Keratinocyte (primary cell): ENCODE measurements at regions not wholly inside any gene's neighbourhood (a gene's known extent, or its start where the extent isn't known, plus 50 kb on each side); places are given as distances from the start of the nearest gene placed in this dataset.

Source experiments
- DNase-seq: peaks from one replicate; pipeline ENCODE4 v3.0.0-alpha.2; 2011; ENCODE audit warnings: low read depth, missing footprints, low spot score
- FAIRE-seq: peaks from 2 replicates; lab custom pipeline; 2011; peaks lifted over from hg19 to GRCh38; lab: Jason Lieb, UNC
- H2AFZ ChIP-seq: 2 replicates; pipeline ENCODE4 v1.6.0; 2012; ENCODE audit warnings: low read length, control low read depth, inconsistent platforms; ENCODE audit not compliant: control insufficient read depth
- H3K27ac ChIP-seq: 2 replicates; pipeline ENCODE4 v1.5.1; 2011; ENCODE audit warnings: low read length; ENCODE audit not compliant: control insufficient read depth, insufficient read depth
- H3K27me3 ChIP-seq: 3 replicates; pipeline ENCODE4 v1.6.0; 2011; ENCODE audit warnings: low read length; ENCODE audit not compliant: control insufficient read depth, insufficient read depth; ENCODE audit errors: extremely low read depth
- H3K36me3 ChIP-seq, 2 experiments: 2 replicates in 1 of 2; 3 replicates in 1 of 2; pipeline ENCODE4 v1.5.1; 2011; ENCODE audit warnings: low read length in 2 of 2, mild to moderate bottlenecking in 1 of 2; ENCODE audit not compliant: control insufficient read depth in 2 of 2, insufficient read depth in 2 of 2; ENCODE audit errors: extremely low read depth in 1 of 2
- H3K4me1 ChIP-seq: 3 replicates; pipeline ENCODE4 v1.5.1; 2011; ENCODE audit warnings: low read length; ENCODE audit not compliant: control insufficient read depth, insufficient read depth; ENCODE audit errors: extremely low read depth
- H3K4me2 ChIP-seq: 3 replicates; pipeline ENCODE4 v1.6.0; 2011; ENCODE audit warnings: low read depth, low read length; ENCODE audit not compliant: control insufficient read depth, insufficient read depth; ENCODE audit errors: extremely low read depth
- H3K4me3 ChIP-seq, 3 experiments: fragments of 200-600 bp in 1 of 3; sonication (generic) in 1 of 3; 2 replicates in 2 of 3; 3 replicates in 1 of 3; pipeline ENCODE4 v1.5.1; 2011 to 2016; ENCODE audit warnings: low read length in 3 of 3, mild to moderate bottlenecking in 3 of 3, control low read depth in 2 of 3, inconsistent platforms in 1 of 3, low read depth in 1 of 3, mixed read lengths in 1 of 3, mixed run types in 1 of 3, moderate library complexity in 1 of 3; ENCODE audit not compliant: control insufficient read depth in 2 of 3, insufficient read depth in 2 of 3; ENCODE audit errors: extremely low read depth in 1 of 3
- H3K79me2 ChIP-seq: 2 replicates; pipeline ENCODE4 v1.6.0; 2012; ENCODE audit warnings: low read length; ENCODE audit not compliant: control insufficient read depth, insufficient read depth
- H3K9ac ChIP-seq: 3 replicates; pipeline ENCODE4 v1.6.0; 2011; ENCODE audit warnings: low read length; ENCODE audit not compliant: control insufficient read depth, insufficient read depth; ENCODE audit errors: extremely low read depth
- H3K9me1 ChIP-seq: 3 replicates; pipeline ENCODE4 v1.6.0; 2011; ENCODE audit warnings: low read length; ENCODE audit not compliant: control insufficient read depth, insufficient read depth; ENCODE audit errors: extremely low read depth
- H3K9me3 ChIP-seq: 2 replicates; pipeline ENCODE4 v1.5.1; 2012; ENCODE audit warnings: low read depth, low read length; ENCODE audit not compliant: control insufficient read depth
- H4K20me1 ChIP-seq: 3 replicates; pipeline ENCODE4 v1.6.0; 2011; ENCODE audit warnings: low read length; ENCODE audit not compliant: control insufficient read depth, insufficient read depth; ENCODE audit errors: extremely low read depth
- CTCF ChIP-seq, 3 experiments: IDR thresholded peaks in 1 of 3; conservative IDR thresholded peaks in 1 of 3; optimal IDR thresholded peaks in 1 of 3; 2 replicates in 2 of 3; 3 replicates in 1 of 3; pipeline versions ENCODE3 to v1.5.1; 2011; ENCODE audit warnings: low read length in 3 of 3, mild to moderate bottlenecking in 3 of 3, moderate library complexity in 2 of 3, control low read depth in 1 of 3, inconsistent platforms in 1 of 3; ENCODE audit not compliant: insufficient read depth in 2 of 3; ENCODE audit errors: extremely low read depth in 1 of 3
- EZH2 ChIP-seq: IDR thresholded peaks from one replicate; pipeline ENCODE4 v1.6.1; 2012; ENCODE audit warnings: inconsistent platforms, mild to moderate bottlenecking, low read length, moderate library complexity
- dilution Hi-C: fragments of 300-500 bp; cut with MboI; formaldehyde crosslinking; loops from one replicate; pipeline ENCODE4 v1.7.0; 2020; ENCODE audit warnings: low sequenced_read_pairs; ENCODE audit not compliant: extremely low pct_ligation_motif_present

- FAIRE-seq (no peak), DNase-seq (no peak)
- no peaks in the 10 kb centered on the region for H3K36me3 ChIP-seq
- H2AFZ ChIP-seq = no peak overlapping the region
- no peak overlapping the region for H3K9ac ChIP-seq
- no peak overlapping the region for H3K4me3 ChIP-seq
- dilution Hi-C loops = no loop called here
- no peaks in the 10 kb centered on the region for H3K9me3 ChIP-seq
- H4K20me1 ChIP-seq = no peaks in the 10 kb centered on the region
- H3K9me1 ChIP-seq = no peaks in the 10 kb centered on the region
- H3K4me1 ChIP-seq = no peaks in the 10 kb centered on the region
- no peaks in the 10 kb centered on the region for H3K27me3 ChIP-seq
- H3K4me2 ChIP-seq = no peak overlapping the region
- no peaks in the 10 kb centered on the region for H3K79me2 ChIP-seq
- TF ChIP-seq CTCF (optimal IDR thresholded peaks at IDR 0.05 in 1 of 3, IDR thresholded peaks at IDR 0.05 in 1 of 3, conservative IDR thresholded peaks at IDR 0.05 in 1 of 3; ENCODE audit: extremely low read depth in 1 of 3, insufficient read depth in 2 of 3, low read length in 3 of 3) (no peak), EZH2 (no peak)
- H3K27ac ChIP-seq = no peak overlapping the region
Observed at GRCh38 chr1:67941155-67941554, 107.9 kb upstream of the GNG12 start.

DNA sequence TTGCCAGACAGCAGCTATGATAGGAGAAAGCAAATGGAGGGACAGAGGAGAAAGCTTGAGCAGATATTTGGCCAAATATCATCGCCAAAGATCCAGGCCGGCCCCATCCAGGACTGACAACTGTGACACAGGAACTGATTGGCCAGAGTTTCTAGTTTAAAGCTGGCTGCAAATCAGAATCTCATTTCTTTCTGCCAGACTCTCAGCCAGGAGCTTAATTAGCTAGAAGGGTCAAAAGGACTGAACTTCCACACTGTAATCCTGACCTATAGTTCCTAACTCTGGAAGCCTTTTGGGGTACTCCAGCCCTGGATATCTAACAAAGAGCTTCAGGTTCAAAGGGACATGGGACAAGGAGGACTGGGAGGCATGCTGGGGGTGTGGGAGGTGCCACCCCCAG is 106.7 kb upstream of the GNG12 start:
- Histone ChIP-seq H3K9me3 (no peaks in the 10 kb centered on the region), H2AFZ (no peak overlapping the region), H3K4me1 (no peaks in the 10 kb centered on the region), H3K79me2 (no peaks in the 10 kb centered on the region), H3K9ac (no peak overlapping the region), H3K4me3 (no peak overlapping the region), H3K9me1 (no peaks in the 10 kb centered on the region), H3K27me3 (no peaks in the 10 kb centered on the region), H3K4me2 (no peak overlapping the region), H3K27ac (no peak overlapping the region), H4K20me1 (no peaks in the 10 kb centered on the region), H3K36me3 (no peaks in the 10 kb centered on the region)
- dilution Hi-C loops = no loop called here
- DNase-seq = no peak
- FAIRE-seq = no peak
- TF ChIP-seq CTCF (optimal IDR thresholded peaks at IDR 0.05 in 1 of 3, IDR thresholded peaks at IDR 0.05 in 1 of 3, conservative IDR thresholded peaks at IDR 0.05 in 1 of 3; ENCODE audit: extremely low read depth in 1 of 3, insufficient read depth in 2 of 3, low read length in 3 of 3) (no peak), EZH2 (no peak)
